Fibroblast of skin of back (primary cell): ENCODE measurements at regions not wholly inside any gene's neighbourhood (a gene's known extent, or its start where the extent isn't known, plus 50 kb on each side); places are given as distances from the start of the nearest gene placed in this dataset.
"Not testable (repeated sequence)": the region's sequence is repeated elsewhere in the genome, so short reads cannot be mapped to it uniquely, and the experiment has no call there.

Source experiments
- DNase-seq: peaks from one replicate; pipeline ENCODE4 v3.0.0-alpha.2; 2013

DNA sequence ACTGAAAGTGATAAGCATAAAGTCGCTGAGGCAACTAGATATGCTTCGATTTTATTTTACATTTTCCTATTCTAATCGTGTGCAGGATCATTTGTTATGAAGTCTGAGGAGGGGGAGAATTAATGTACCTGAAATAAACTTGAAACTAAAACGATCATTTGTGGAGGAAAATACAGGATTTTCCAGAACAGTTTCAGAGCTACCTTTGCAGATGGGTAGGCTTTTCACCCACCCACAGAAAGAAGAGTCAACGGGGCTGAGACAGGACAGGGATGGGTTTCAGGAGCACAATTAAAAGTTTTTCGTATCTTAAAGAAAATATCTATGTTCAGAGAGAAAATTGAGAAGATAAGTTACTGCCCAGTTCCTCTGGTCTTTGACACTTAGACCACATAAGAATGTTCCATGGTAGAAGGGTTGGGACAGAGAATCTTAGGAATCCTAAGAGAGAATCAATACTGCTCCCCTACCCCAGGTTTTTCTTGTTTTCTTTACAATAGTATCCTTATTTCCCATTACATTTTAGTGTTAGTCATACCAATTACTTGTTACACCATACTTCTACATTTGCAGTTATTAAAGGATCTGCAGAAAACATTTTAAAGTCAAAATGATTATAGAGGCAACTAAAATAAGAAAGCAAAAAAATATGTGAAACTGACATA is 211.4 kb downstream of the DEPDC1B start:
- peak; percentile 15 for DNase-seq

DNA sequence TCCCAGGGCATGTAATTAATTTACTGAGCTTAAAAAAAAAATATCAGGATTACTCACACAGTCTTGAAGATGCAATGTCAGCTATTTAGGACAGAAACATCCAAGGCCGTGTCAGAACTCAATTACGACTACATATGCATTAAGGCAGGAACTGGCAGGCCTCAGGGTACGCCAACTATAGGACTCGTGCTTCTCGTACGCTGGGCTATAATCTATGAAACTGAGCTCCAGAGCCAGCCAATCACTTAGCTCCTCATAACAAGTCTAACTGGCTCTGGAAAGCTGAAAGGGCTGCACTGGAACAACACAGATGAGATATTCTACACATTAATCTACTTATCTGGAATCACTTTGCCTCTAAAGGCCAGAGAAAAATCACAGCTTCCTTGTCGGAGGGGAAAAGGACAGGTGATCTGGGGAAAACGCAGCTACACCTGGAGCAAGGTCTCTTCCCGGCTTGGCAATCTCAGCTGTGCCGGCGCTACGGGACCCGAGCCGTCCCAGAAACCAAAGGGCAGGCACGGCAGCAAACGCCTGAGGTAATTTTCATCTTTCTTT is 212.0 kb downstream of the DEPDC1B start:
- peak; percentile 53 for DNase-seq

GRCh38 chr5:60487476-60487875 is 212.5 kb downstream of the DEPDC1B start:
- peak; percentile 31 for DNase-seq

- DNase-seq, result no peak
Measured at GRCh38 chr5:60485361-60485760, 214.6 kb downstream of the DEPDC1B start.

DNA sequence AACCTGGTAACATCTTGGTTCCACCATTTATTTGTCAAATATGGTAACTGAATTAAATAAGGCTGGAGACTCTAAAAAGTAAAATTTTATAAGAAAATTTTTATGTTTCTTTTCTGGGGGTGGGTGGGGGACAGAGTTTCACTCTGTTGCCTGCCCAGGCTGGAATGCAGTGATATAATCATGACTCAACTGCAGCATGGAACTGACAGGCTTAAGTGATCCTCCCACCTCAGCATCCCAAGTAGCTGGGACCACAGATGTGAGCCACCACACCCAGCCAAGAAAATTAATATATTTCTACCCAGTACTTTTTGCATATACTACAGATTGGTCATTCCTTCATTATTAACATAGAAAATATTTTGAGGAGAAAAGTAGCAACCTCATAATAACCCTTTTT is 216.9 kb downstream of the DEPDC1B start:
- peak; percentile 70 for DNase-seq

DNA sequence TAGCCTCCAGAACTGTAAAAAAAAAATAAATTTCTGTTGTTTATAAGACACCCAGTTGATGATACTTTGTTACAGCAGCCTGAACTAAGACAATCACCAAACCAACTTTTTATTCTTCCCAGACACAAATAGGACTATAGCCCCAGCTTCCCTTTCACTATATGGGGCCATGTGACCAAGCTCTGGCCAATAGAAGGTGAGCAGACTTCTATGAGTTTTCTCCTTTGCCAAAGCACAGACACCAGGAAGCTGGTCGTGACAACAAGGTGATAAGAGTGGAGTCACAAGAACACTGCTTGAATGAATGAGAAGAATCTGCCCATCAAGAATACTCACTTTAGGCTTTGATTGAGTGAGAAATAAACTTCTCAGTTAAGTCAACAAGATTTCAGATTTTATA is 217.7 kb downstream of the DEPDC1B start:
- no peak for DNase-seq

DNA sequence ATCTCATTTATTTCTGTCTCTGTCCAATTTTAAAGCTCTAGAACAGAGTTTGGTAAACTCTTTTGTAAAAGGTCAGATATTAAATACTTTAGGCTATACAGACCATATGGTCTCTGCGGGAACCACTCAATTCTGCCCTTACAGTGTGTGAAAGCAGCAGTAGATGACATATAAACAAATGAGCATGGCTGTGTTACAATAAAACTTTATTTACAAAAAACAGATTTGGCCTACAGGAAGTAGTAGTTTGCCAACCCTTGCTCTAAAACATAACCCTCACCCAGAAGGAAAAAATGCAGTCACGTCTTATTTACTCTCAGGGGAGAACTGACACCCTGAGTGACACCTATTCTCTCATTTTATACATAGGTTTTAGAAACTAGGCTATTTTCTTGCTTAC is 220.4 kb downstream of the DEPDC1B start:
- no peak for DNase-seq

DNA sequence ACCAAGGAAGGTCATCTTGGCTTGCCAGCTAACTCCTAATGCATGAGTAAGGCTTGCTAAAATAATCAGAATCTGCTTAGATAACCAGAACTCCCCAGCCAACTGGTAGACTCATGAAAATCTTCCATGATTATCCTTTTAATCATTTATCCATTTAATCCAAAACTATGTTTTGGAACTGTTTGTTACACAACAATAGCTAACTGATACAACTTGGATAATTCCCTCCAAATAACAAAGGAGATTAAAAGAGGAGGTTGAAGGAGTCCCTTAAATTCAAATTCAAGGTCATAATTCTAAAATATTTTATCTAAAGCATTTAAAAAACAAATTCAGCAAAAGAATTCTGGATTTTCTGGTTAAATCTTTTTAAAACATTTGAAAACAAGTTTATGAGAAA is 222.1 kb downstream of the DEPDC1B start:
- DNase-seq, result no peak

DNA sequence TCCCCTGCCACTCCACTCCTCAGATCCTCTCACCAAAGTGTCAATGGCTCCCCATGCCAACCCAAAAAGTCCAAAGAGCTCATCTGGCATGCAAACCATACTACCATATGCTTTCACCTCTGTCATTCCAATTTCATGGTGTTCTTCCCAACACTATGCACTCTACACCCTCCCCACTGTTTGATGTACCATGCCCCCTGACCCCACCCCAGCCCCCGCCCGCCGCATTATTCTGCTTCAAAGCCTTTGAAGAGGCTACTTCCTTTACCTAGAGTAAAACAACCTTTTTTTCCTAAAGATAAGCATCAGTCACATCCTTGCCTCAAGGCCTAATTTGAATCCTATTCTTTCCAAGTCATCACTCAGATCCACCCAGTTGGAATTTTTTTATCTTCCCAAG is 226.3 kb downstream of the DEPDC1B start:
- no peak for DNase-seq

GRCh38 chr5:60473027-60473426 is 226.9 kb downstream of the DEPDC1B start:
- not testable (repeated sequence) for DNase-seq

GRCh38 chr5:60470881-60471280 is 229.1 kb downstream of the DEPDC1B start:
- DNase-seq, result peak; percentile 28

DNA sequence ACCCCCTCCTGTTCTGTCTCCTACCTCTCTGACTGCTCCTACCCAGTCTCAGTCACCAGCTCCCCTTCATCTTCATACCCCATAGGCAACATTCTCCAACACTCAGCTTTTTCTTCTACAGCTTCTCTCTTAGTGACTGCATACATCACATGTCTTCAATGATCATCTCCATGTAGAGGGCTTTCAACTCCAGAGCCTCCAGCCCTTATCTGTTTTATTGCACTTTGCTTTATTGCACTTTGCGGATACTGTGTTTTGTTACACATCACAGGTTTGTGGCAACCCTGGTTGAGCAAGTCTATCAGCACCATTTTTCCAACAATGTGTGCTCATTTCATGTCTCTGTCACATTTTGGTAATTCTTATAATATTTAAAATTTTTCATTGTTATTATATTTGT is 230.7 kb downstream of the DEPDC1B start:
- no peak for DNase-seq

- peak; percentile 88 for DNase-seq
Measured at GRCh38 chr5:60463179-60463868, 236.6 kb downstream of the DEPDC1B start.

DNA sequence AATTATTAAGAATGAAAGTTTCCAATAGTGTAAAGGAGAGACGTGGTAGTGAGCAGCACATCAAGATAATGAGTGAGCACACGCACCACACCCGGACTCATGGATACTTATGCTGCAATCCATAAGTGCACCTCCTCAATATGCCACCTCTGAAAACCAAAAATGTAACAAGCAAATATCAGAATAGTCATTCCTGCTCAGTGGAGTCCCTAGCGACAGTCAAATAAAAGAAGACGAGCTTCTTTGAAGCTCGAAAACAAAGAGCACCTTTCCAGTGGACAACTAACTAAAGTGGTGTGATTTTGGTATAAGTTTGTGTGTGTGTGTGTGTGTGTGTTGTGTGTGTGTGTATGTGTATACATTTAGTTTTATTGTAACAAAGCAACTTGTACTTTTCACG is 241.3 kb downstream of the DEPDC1B start:
- DNase-seq, result no peak

- no peak for DNase-seq
Measured at GRCh38 chr5:60457233-60457632, 242.7 kb downstream of the DEPDC1B start.

DNA sequence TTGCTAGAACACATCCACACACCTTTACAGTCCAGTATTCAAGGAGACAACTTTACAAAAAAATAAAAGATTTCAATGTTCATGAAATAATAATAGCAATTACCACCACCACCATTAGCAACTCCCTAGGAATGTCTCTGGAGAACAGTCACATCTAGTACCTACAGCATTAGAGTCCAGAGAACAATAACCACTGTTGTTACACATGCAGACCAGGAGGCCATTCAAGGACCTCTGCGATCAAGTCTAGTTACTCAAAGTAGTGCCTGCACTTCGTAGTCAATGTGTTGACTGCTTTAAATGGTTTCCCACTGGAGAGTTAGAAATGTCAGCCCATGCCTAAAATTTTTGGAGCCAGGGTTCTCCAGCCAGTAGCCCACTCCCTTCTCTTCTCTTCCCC is 244.4 kb downstream of the DEPDC1B start:
- DNase-seq, result no peak

DNA sequence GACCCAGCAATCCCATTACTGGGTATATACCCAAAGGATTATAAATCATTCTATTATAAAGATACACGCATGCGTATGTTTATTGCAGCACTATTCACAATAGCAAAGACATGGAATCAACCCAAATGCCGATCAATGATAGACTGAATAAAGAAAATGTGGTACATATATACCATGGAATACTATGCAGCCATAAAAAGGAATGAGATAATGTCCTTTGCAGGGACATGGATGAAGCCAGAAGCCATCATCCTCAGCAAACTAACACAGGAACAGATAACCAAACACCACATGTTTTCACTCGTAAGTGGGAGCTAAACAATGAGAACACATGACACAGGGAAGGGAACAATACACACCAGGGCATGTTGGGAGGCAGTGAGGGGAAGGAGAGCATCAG is 245.7 kb downstream of the DEPDC1B start:
- DNase-seq, result not testable (repeated sequence)

DNA sequence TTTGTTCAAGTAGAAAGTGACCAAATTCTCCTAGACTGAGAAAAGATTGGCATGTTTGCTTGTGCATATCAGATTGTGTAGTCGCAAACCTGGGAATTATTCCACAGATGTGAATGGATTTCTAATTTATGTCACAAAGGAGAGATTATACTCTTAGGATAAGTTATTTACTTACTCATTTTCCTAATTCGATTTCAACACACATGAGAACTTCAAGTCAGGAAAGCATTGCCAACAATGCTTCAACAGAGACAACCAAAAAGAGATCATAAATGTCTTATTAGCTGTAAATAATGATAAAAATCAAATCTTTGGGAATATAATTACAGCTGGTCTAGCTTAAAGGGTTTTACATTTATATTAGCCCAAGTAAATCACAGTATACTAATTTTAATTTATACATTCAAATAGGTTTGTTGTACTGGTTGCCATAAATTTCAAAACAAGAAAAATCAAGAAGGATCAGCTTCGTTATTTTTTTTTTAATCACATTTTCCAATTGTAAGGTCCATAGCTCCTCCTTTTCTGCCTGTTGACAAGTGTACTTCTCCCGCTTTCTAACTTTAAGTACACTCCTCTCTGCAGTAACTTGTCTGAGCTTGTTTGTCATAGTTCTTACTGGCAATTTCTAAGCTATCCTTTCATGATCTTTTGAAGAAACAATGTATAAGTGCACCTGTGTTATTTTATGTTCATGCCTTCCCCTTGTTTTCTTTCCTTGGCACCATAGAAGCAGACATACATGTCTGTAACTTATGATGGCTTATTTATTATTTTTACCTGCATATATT is 246.6 kb downstream of the DEPDC1B start:
- no peak for DNase-seq

GRCh38 chr5:60448600-60448999 is 251.4 kb downstream of the DEPDC1B start:
- no peak for DNase-seq

GRCh38 chr5:60447488-60447920 is 252.5 kb downstream of the DEPDC1B start:
- DNase-seq, result no peak

- no peak for DNase-seq
Measured at GRCh38 chr5:60446917-60447316, 253.0 kb downstream of the DEPDC1B start.

- no peak for DNase-seq
Measured at GRCh38 chr5:60445921-60446320, 254.0 kb downstream of the DEPDC1B start.

DNA sequence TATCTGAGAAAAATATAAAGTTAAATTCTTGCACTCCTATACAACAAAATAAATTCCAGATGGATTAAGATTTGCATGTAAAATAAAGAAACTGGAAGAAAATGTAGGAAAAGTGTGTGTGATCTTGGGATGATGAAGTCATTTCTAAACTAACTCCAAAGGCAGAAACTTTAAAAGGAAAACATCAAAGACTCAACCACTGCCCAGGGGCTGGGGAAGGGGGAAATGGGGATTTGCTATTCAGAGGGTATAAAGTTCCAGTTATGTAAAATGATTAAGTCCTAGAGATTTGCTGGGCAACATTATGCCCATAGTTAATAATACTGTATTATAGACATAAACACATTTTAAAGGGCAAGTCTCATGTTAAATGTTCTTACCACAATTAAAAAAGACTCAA is 254.5 kb downstream of the DEPDC1B start:
- no peak for DNase-seq
